Fibroblast of pulmonary artery (primary cell): ENCODE measurements at regions not wholly inside any gene's neighbourhood (a gene's known extent, or its start where the extent isn't known, plus 50 kb on each side); places are given as distances from the start of the nearest gene placed in this dataset.
"Not testable (repeated sequence)": the region's sequence is repeated elsewhere in the genome, so short reads cannot be mapped to it uniquely, and the experiment has no call there.

Source experiments
- DNase-seq: peaks from one replicate; pipeline ENCODE4 v3.0.0-alpha.2; 2010; ENCODE audit warnings: low read depth
- H3K4me3 ChIP-seq: replicated peaks from 2 replicates; pipeline ENCODE4 v1.5.1; 2011; ENCODE audit warnings: low read depth, mild to moderate bottlenecking, control low read depth, low read length, moderate library complexity
- CTCF ChIP-seq: IDR thresholded peaks from 2 replicates; pipeline ENCODE4 v1.5.1; 2011; ENCODE audit warnings: mild to moderate bottlenecking, control low read depth, low read length, inconsistent platforms; ENCODE audit errors: missing control alignments

GRCh38 chr17:53765609-53766008 lies 57.1 kb upstream of the KIF2B start:
- no peak overlapping the region for H3K4me3 ChIP-seq
- no peak for TF ChIP-seq CTCF
- no peak for DNase-seq

- no peak for DNase-seq
- no peak overlapping the region for H3K4me3 ChIP-seq
- TF ChIP-seq CTCF: no peak
These were observed 57.6 kb upstream of the KIF2B start for GRCh38 chr17:53765129-53765528.

GRCh38 chr17:53757559-53757958 lies 65.2 kb upstream of the KIF2B start:
- DNase-seq: no peak
- no peak for TF ChIP-seq CTCF
- H3K4me3 ChIP-seq: no peak overlapping the region

- not testable (repeated sequence) for DNase-seq, H3K4me3 ChIP-seq
These were observed 65.6 kb upstream of the KIF2B start for GRCh38 chr17:53757116-53757515.

- no peak for TF ChIP-seq CTCF
- H3K4me3 ChIP-seq: no peak overlapping the region
- DNase-seq: peak; percentile 3
These were observed 73.5 kb upstream of the KIF2B start for GRCh38 chr17:53749178-53749577.

GRCh38 chr17:53748159-53748820 lies 74.4 kb upstream of the KIF2B start:
- not testable (repeated sequence) for DNase-seq, H3K4me3 ChIP-seq

GRCh38 chr17:53740312-53740711 lies 82.4 kb upstream of the KIF2B start:
- no peak for DNase-seq
- H3K4me3 ChIP-seq: no peak overlapping the region
- TF ChIP-seq CTCF: no peak

GRCh38 chr17:53736516-53737240 lies 86.0 kb upstream of the KIF2B start:
- TF ChIP-seq CTCF: no peak
- no peak overlapping the region for H3K4me3 ChIP-seq
- DNase-seq: no peak
